NK-92 (cell line): ENCODE measurements at regions not wholly inside any gene's neighbourhood (a gene's known extent, or its start where the extent isn't known, plus 50 kb on each side); places are given as distances from the start of the nearest gene placed in this dataset.

Experiments used
- DNase-seq: peaks from one replicate; lab custom pipeline; 2025; ENCODE audit not compliant: unreplicated experiment; lab: John Stamatoyannopoulos, UW

- DNase-seq, result no peak
Measured at GRCh38 chr2:128467321-128467969, 148.8 kb upstream of the HS6ST1 start.

- DNase-seq, result no peak
Measured at GRCh38 chr2:128468186-128468920, 149.7 kb upstream of the HS6ST1 start.

GRCh38 chr2:128469203-128469602, 150.5 kb upstream of the HS6ST1 start:
- DNase-seq, result no peak

- no peak for DNase-seq
Measured at GRCh38 chr2:128469875-128470274, 151.2 kb upstream of the HS6ST1 start.

GRCh38 chr2:128472789-128473174, 154.1 kb upstream of the HS6ST1 start:
- DNase-seq, result no peak

- no peak for DNase-seq
Measured at GRCh38 chr2:128473175-128474035, 154.7 kb upstream of the HS6ST1 start.

- DNase-seq, result no peak
Measured at GRCh38 chr2:128474036-128474955, 155.6 kb upstream of the HS6ST1 start.

GRCh38 chr2:128474962-128475361, 156.3 kb upstream of the HS6ST1 start:
- DNase-seq, result no peak

- DNase-seq, result no peak
Measured at GRCh38 chr2:128475427-128476211, 157.0 kb upstream of the HS6ST1 start.

- no peak for DNase-seq
Measured at GRCh38 chr2:128477026-128477820, 158.6 kb upstream of the HS6ST1 start.

GRCh38 chr2:128477891-128478290, 159.2 kb upstream of the HS6ST1 start:
- DNase-seq, result no peak

GRCh38 chr2:128485761-128486639, 167.3 kb upstream of the HS6ST1 start:
- no peak for DNase-seq

- no peak for DNase-seq
Measured at GRCh38 chr2:128486640-128487375, 168.1 kb upstream of the HS6ST1 start.

GRCh38 chr2:128487650-128488387, 169.2 kb upstream of the HS6ST1 start:
- no peak for DNase-seq

- DNase-seq, result no peak
Measured at GRCh38 chr2:128488434-128488833, 169.8 kb upstream of the HS6ST1 start.

GRCh38 chr2:128489526-128490273, 171.0 kb upstream of the HS6ST1 start:
- no peak for DNase-seq
